ENCODE measurements at regions not wholly inside any gene's neighbourhood (a gene's known extent, or its start where the extent isn't known, plus 50 kb on each side); places are given as distances from the start of the nearest gene placed in this dataset.

- no peak for TF ChIP-seq CTCF (conservative IDR thresholded peaks at IDR 0.05; ENCODE audit: low read depth, low read length)
- TF ChIP-seq EZH2 (IDR thresholded peaks at IDR 0.05; ENCODE audit: borderline replicate concordance, low read depth, low read length, poor library complexity, severe bottlenecking), result no peak
These were observed 56.4 kb upstream of the PLAC1 start for GRCh38 chrX:134714633-134715110.
